MM.1S (cell line): ENCODE measurements at regions not wholly inside any gene's neighbourhood (a gene's known extent, or its start where the extent isn't known, plus 50 kb on each side); places are given as distances from the start of the nearest gene placed in this dataset.

Experiments
- CTCF ChIP-seq: fragments of 300-600 bp; sonication (generic); IDR thresholded peaks from 2 replicates; pipeline ENCODE4 v1.5.1; 2016; ENCODE audit warnings: antibody characterized with exemption, low read length, mixed read lengths
- EZH2 ChIP-seq: fragments of 300-600 bp; sonication (generic); optimal IDR thresholded peaks from 2 replicates; pipeline ENCODE3; 2017; ENCODE audit warnings: low read depth, mild to moderate bottlenecking, antibody characterized with exemption, low read length, mixed read lengths
- EZH2phosphoT487 ChIP-seq: fragments of 300-600 bp; sonication (generic); IDR thresholded peaks from 2 replicates; pipeline ENCODE4 v1.6.1; 2018; ENCODE audit warnings: antibody characterized with exemption, low read length

- TF ChIP-seq CTCF = no peak
- TF ChIP-seq EZH2 = no peak
- no peak for TF ChIP-seq EZH2phosphoT487
Measured at GRCh38 chr4:132540268-132540667, 608.8 kb upstream of the PCDH10 start.
